EH (cell line): ENCODE measurements at regions not wholly inside any gene's neighbourhood (a gene's known extent, or its start where the extent isn't known, plus 50 kb on each side); places are given as distances from the start of the nearest gene placed in this dataset.

ENCODE experiments used
- DNase-seq: peaks from one replicate; pipeline ENCODE4 v3.0.0-alpha.2; 2015; ENCODE audit warnings: low read depth

- peak; percentile 54 for DNase-seq
Measured at GRCh38 chr15:91522605-91523332, 330.7 kb upstream of the SLCO3A1 start.

GRCh38 chr15:91523596-91523995 lies 329.9 kb upstream of the SLCO3A1 start:
- DNase-seq: no peak

- DNase-seq: no peak
Measured at GRCh38 chr15:91524534-91524933, 329.0 kb upstream of the SLCO3A1 start.

DNA sequence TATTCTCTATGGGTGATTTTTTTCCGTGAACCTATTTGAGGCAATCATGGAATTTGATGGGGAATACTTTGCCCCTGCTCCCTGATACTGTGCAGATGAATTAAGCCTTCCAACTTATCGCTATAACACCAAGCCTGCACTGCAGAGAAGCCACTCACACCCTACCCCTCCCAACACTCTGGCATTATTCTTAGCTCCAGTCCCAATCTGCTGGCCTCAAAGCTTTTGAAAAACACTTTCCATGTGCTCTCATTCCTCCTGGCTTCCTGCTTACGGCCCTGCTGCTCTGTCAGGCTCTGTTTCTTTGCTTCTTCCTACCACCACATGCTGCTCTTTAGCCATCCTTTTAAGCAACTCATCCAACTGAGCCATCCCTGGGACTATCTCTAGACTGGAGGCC lies 327.8 kb upstream of the SLCO3A1 start:
- no peak for DNase-seq

DNA sequence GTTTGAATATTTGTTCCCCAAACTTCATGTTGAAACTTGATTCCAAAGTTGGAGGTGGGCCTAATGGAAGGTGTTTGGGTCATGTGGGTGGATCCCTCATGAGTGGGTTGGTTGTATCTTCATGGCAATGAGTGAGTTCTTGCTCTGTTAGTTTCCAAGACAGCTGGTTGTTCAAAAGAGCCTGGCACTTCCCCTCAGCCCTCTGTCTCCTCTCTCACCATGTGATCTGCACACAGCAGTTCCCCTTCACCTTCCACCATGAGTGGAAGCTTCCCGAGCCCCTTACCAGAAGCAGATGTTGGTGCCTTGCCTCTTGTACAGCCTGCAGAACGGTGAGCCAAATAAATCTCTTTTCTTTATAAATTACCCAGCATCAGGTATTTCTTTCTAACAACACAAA lies 327.1 kb upstream of the SLCO3A1 start:
- DNase-seq: no peak

- no peak for DNase-seq
Measured at GRCh38 chr15:91528801-91529200, 324.7 kb upstream of the SLCO3A1 start.

DNA sequence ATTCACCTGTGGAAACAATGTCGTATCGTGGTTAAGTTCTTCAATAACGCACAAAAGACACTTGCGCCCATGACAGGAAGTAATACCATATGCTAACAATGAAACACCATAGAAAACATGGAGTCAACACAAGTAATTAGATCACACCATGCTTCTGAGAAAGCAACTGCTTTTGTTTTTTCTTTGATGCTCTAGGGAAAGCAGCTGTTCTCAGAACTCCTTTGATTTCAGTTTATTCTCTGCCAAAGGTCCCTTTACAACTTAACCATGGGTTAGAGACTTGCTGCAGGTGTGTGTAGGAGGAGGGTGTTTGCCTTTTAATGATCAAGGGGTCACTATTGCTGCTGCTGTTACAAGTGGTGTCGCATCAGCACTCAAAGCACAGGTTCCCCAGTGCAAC lies 324.0 kb upstream of the SLCO3A1 start:
- no peak for DNase-seq

DNA sequence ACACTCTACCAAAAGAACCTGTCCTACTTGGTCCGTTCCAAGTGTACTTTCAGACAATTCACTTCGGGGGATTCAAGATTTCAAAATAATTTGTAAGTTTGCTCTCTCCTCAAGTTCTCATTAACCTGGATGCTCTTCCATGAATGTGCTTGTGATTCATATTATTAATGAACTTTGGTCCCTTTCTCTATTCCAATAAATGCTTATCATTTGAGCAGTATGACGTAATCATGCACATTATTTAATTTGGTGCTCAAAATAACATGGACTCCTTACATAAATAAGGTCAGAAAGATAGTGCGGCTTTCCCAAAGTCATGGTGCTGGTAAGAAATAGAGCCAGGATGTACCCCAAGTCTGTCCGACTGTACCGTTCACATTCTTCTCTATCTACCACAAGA lies 323.2 kb upstream of the SLCO3A1 start:
- no peak for DNase-seq

DNA sequence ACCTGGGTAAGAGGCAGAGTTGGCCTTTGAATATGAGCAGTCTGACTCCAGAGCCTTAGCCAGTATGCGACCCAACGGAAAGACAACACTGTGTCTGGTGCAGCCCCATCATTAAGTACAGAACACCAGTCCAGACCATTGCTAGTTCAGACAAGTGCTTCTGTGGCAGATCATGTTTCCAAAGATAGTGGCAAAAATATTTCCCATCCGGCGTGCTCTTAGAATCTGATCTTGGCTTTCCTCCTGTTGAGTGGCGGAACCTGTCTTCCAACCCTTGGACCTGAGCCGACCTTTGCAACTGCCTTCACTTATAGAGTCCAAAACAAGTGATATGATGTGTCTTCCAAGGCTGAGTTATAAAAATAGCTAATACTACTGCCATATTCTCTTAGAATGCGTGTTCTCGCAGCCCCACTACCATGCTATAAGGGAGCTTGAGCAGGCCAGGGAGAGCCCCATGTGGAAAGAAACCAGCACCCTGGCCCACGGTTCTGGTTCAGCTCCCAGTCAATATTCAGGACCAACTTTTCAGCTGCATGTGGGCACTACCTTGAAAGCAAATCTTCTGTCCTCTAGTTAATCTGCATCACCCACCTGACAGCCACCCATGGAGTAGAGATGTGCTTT lies 322.4 kb upstream of the SLCO3A1 start:
- no peak for DNase-seq

- no peak for DNase-seq
Measured at GRCh38 chr15:91534235-91534634, 319.3 kb upstream of the SLCO3A1 start.

GRCh38 chr15:91534976-91535375 lies 318.5 kb upstream of the SLCO3A1 start:
- DNase-seq: no peak

- peak; percentile 72 for DNase-seq
Measured at GRCh38 chr15:91535856-91536500, 317.5 kb upstream of the SLCO3A1 start.

- DNase-seq: no peak
Measured at GRCh38 chr15:91537856-91538255, 315.7 kb upstream of the SLCO3A1 start.

DNA sequence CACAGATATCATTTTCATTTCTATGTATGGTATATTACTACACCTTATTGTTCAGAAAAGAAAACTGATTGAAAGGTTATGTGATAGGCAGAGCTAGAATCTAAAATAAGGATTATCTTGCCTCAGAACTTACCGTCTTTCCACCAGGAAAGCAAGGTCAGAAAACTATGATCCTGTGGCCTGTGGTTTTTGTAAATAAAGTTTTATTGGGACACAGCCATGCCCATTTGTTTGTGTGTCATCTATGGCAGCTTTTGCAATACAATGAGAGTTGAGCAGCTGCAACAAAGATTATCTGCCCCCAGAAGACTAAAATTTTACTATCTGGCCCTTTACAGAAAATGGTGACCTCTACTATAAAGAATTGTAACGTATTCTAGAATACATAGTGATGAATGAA lies 314.7 kb upstream of the SLCO3A1 start:
- no peak for DNase-seq

DNA sequence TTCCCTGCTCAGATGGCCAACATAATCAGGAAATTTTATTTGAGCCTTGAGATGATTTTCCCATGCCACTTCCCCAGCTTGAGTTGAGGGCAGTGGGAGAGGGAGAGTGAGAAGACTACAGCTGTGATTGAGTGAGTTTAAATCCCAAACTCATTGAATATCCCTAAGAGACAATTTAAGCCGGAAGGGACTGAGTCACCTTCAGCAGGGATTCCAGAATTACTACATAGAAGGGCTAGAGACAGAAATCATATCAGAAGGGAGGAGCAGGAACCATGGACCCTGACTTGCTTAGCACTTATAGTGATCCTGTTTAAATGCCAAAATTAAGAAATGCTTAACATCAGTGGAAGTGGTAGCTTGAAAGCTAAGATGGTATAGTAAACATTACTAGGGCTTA lies 312.2 kb upstream of the SLCO3A1 start:
- DNase-seq: no peak

DNA sequence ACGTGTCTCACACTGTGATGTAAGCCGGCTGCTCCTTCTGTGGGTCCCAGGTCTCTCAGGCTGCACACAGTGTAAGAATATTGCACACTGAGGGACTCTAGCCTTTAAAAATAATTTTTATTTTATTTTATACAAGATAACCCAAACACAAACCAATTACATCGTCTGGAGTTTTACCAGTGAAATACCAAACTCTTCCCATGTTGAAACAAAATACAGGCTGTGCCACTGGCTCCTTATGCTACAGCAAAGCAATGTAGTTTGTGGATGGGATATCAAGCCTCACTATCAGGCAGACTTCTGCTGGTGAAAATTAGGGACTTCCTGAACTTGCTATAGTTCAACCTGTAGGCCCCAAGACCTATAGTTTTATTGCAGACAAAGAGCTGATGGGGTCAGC lies 311.3 kb upstream of the SLCO3A1 start:
- no peak for DNase-seq

DNA sequence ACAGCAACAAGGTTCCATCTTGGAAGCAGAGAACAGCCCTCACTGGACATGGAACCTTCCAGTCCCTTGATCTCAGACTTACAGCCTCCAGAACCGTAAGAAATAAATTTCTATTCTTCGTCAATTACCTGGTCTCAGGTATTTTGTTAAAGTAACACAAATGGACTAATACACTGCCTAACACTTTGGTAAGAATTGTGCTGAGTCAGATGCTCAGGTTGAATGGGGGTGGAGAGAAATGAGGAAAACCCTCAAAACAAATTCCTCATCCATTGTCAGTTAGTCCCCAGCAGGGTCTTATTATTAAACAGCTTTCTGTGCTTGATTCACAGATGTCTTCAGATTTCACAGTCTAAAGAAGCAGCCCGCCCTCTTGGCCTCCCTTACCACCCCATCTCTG lies 306.2 kb upstream of the SLCO3A1 start:
- DNase-seq: no peak

- DNase-seq: peak; percentile 9
Measured at GRCh38 chr15:91548549-91548948, 305.0 kb upstream of the SLCO3A1 start.

DNA sequence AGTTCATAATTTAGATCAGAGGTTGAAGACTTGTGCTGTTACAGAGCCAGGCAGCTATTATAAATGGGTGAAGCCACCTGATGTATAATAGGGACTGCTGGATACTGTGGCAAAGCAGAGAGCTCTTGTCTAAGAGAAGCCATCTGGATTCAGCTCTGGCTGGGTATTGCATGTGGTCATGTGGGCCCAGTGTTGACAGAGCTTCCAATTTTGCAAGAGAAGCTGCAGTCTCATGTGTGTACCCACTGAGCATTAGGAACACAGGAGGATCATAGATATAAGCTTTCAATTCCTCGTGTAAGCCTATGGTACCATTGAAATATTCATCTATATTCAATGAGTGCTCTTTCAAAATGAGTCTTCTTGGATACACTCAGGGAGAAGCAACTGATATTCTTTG lies 303.9 kb upstream of the SLCO3A1 start:
- no peak for DNase-seq

GRCh38 chr15:91552555-91552954 lies 301.0 kb upstream of the SLCO3A1 start:
- no peak for DNase-seq

DNA sequence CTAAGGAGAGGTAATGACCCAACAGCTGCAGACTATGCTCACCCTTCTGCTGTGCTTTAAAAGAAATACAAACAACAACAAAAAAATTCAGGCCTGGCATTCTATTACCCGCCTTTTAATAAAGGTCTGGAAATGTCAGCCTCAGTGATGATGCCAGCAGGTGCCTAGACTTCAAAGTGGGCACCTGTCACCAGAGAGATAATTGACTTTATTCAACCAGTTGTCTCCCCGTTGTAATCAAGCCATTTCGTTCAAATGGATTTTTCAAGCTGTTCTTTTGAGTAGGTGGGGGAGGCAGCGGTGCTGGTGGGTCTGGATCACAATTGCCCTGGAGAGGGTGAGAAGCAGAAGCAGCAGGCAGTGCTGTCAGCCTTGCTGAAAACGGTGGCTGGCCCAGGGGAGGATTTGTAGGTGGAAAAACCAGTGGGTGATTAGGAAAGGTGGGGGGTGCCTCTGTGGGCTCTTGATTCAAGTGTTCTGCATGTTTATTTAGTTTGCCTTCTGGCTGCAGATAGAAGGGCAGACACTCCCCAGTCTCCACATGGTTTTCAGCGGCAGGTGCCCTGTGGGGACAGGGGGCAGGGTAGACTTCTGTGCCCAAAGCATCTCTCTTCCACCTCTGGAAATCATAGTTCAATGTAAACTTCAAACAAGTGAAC lies 300.2 kb upstream of the SLCO3A1 start:
- no peak for DNase-seq

GRCh38 chr15:91555312-91555711 lies 298.2 kb upstream of the SLCO3A1 start:
- DNase-seq: no peak

- no peak for DNase-seq
Measured at GRCh38 chr15:91556926-91557325, 296.6 kb upstream of the SLCO3A1 start.
